ENCODE measurements at regions not wholly inside any gene's neighbourhood (a gene's known extent, or its start where the extent isn't known, plus 50 kb on each side); places are given as distances from the start of the nearest gene placed in this dataset.
A peak's percentile ranks its signal among the peaks of the same experiment; 100 is the strongest.

- no peak for DNase-seq (ENCODE audit: low read depth in 2 of 3, low spot score in 1 of 3)
These were observed 497.5 kb upstream of the ZMIZ1 start for GRCh38 chr10:78571286-78571685.

- no peak for DNase-seq (ENCODE audit: low read depth in 2 of 3, low spot score in 1 of 3)
These were observed 496.9 kb upstream of the ZMIZ1 start for GRCh38 chr10:78571891-78572290.

GRCh38 chr10:78572565-78572964, 496.2 kb upstream of the ZMIZ1 start:
- no peak for DNase-seq (ENCODE audit: low read depth in 2 of 3, low spot score in 1 of 3)

GRCh38 chr10:78574547-78574946, 494.2 kb upstream of the ZMIZ1 start:
- no peak for DNase-seq (ENCODE audit: low read depth in 2 of 3, low spot score in 1 of 3)

GRCh38 chr10:78575400-78575799, 493.4 kb upstream of the ZMIZ1 start:
- DNase-seq (ENCODE audit: low read depth in 2 of 3, low spot score in 1 of 3) = no peak

GRCh38 chr10:78576276-78576675, 492.5 kb upstream of the ZMIZ1 start:
- DNase-seq (ENCODE audit: low read depth in 2 of 3, low spot score in 1 of 3) = no peak

- DNase-seq (ENCODE audit: low read depth in 2 of 3, low spot score in 1 of 3) = no peak
These were observed 491.1 kb upstream of the ZMIZ1 start for GRCh38 chr10:78577712-78578111.

GRCh38 chr10:78578929-78579328, 489.8 kb upstream of the ZMIZ1 start:
- DNase-seq (ENCODE audit: low read depth in 2 of 3, low spot score in 1 of 3) = peak; percentile 34 to 66 (median 39)

GRCh38 chr10:78579576-78579975, 489.2 kb upstream of the ZMIZ1 start:
- no peak for DNase-seq (ENCODE audit: low read depth in 2 of 3, low spot score in 1 of 3)

GRCh38 chr10:78579995-78580394, 488.8 kb upstream of the ZMIZ1 start:
- no peak for DNase-seq (ENCODE audit: low read depth in 2 of 3, low spot score in 1 of 3)

GRCh38 chr10:78581133-78581694, 487.6 kb upstream of the ZMIZ1 start:
- no peak for DNase-seq (ENCODE audit: low read depth in 2 of 3, low spot score in 1 of 3)

GRCh38 chr10:78582540-78582939, 486.2 kb upstream of the ZMIZ1 start:
- DNase-seq (ENCODE audit: low read depth in 2 of 3, low spot score in 1 of 3) = no peak

GRCh38 chr10:78584266-78584665, 484.5 kb upstream of the ZMIZ1 start:
- DNase-seq (ENCODE audit: low read depth in 2 of 3, low spot score in 1 of 3) = no peak

GRCh38 chr10:78584681-78585080, 484.1 kb upstream of the ZMIZ1 start:
- no peak for DNase-seq (ENCODE audit: low read depth in 2 of 3, low spot score in 1 of 3)

- no peak for DNase-seq (ENCODE audit: low read depth in 2 of 3, low spot score in 1 of 3)
These were observed 482.8 kb upstream of the ZMIZ1 start for GRCh38 chr10:78585952-78586351.

- DNase-seq (ENCODE audit: low read depth in 2 of 3, low spot score in 1 of 3) = no peak
These were observed 480.5 kb upstream of the ZMIZ1 start for GRCh38 chr10:78588194-78588811.

- DNase-seq (ENCODE audit: low read depth in 2 of 3, low spot score in 1 of 3) = no peak
These were observed 479.1 kb upstream of the ZMIZ1 start for GRCh38 chr10:78589687-78590086.

- DNase-seq (ENCODE audit: low read depth in 2 of 3, low spot score in 1 of 3) = no peak
These were observed 477.7 kb upstream of the ZMIZ1 start for GRCh38 chr10:78591066-78591465.

- no peak for DNase-seq (ENCODE audit: low read depth in 2 of 3, low spot score in 1 of 3)
These were observed 474.1 kb upstream of the ZMIZ1 start for GRCh38 chr10:78594559-78595268.

GRCh38 chr10:78595269-78595619, 473.5 kb upstream of the ZMIZ1 start:
- DNase-seq (ENCODE audit: low read depth in 2 of 3, low spot score in 1 of 3) = no peak

GRCh38 chr10:78596556-78596955, 472.2 kb upstream of the ZMIZ1 start:
- DNase-seq (ENCODE audit: low read depth in 2 of 3, low spot score in 1 of 3) = no peak

GRCh38 chr10:78597796-78598555, 470.8 kb upstream of the ZMIZ1 start:
- no peak for DNase-seq (ENCODE audit: low read depth in 2 of 3, low spot score in 1 of 3)

Measured in stimulated activated CD4-positive, alpha-beta T cell treated with anti-CD3 and anti-CD28 coated beads, Interleukin-12 subunit alpha, Interleukin-12 subunit beta, amount 100 ng/mL, for 48 hours (primary cell).